Panc1 (cell line): ENCODE measurements at regions not wholly inside any gene's neighbourhood (a gene's known extent, or its start where the extent isn't known, plus 50 kb on each side); places are given as distances from the start of the nearest gene placed in this dataset.

Experiments
- ATAC-seq: fragments of 200-7000 bp; cut with Tn5 transposase; 2 replicates; pipeline ENCODE4 v1.9.1; 2020; ENCODE audit warnings: mild to moderate bottlenecking, moderate library complexity
- BruUV-seq: library from RNA; stranded (reverse); fragments of 400-500 nt; replicated peaks from 2 replicates; lab custom pipeline; 2021; lab: Mats Ljungman, UMichigan
- CTCF ChIA-PET: fragments of 300-600 bp; sonication (Branson Sonifier 250); formaldehyde crosslinking; loops from one replicate; lab custom pipeline; 2022; ENCODE audit warnings: antibody characterized with exemption; lab: Charles Lee
- POLR2A ChIA-PET: fragments of 300-600 bp; sonication (Branson Sonifier 250); formaldehyde crosslinking; loops from one replicate; lab custom pipeline; 2022; ENCODE audit warnings: antibody characterized with exemption; lab: Charles Lee
- DNase-seq: peaks from one replicate; pipeline ENCODE4 v3.0.0-alpha.2; 2010; ENCODE audit warnings: low read depth, low spot score
- H3K27ac ChIP-seq: 2 replicates; pipeline ENCODE4 v1.5.1; 2011; ENCODE audit warnings: mild to moderate bottlenecking, low read length, inconsistent platforms
- H3K27me3 ChIP-seq: fragments of 200-500 bp; sonication (Bioruptor generic); 2 replicates; pipeline ENCODE4 v1.6.0; 2014; ENCODE audit warnings: low read length, inconsistent platforms; ENCODE audit not compliant: control insufficient read depth, insufficient read depth
- H3K36me3 ChIP-seq: fragments of 200-500 bp; sonication (Bioruptor generic); 2 replicates; pipeline ENCODE4 v1.5.1; 2014; ENCODE audit warnings: inconsistent platforms, mild to moderate bottlenecking, low read length, moderate library complexity; ENCODE audit not compliant: control insufficient read depth, insufficient read depth
- H3K4me1 ChIP-seq: 2 replicates; pipeline ENCODE4 v1.5.1; 2011; ENCODE audit warnings: inconsistent platforms, mild to moderate bottlenecking, low read length, moderate library complexity; ENCODE audit not compliant: control insufficient read depth, insufficient read depth
- H3K4me3 ChIP-seq, 2 experiments: 2 replicates each; pipeline ENCODE4 v1.5.1; 2011 to 2012; ENCODE audit warnings: low read depth in 2 of 2, low read length in 2 of 2, mild to moderate bottlenecking in 2 of 2, inconsistent platforms in 1 of 2, moderate library complexity in 1 of 2
- H3K9me3 ChIP-seq: fragments of 200-500 bp; sonication (Bioruptor generic); 2 replicates; pipeline ENCODE4 v1.5.1; 2014; ENCODE audit warnings: low read depth, mild to moderate bottlenecking, inconsistent platforms, low read length, moderate library complexity; ENCODE audit not compliant: control insufficient read depth, insufficient read depth
- POLR2AphosphoS5 ChIP-seq: IDR thresholded peaks from 2 replicates; pipeline ENCODE4 v1.6.1; 2012; ENCODE audit warnings: mild to moderate bottlenecking, low read depth, low read length, moderate library complexity
- SIN3A ChIP-seq: IDR thresholded peaks from 2 replicates; pipeline ENCODE4 v1.6.1; 2012; ENCODE audit warnings: low read depth, mild to moderate bottlenecking, low read length, moderate library complexity, borderline replicate concordance; ENCODE audit not compliant: insufficient read depth
- TCF7L2 ChIP-seq: IDR thresholded peaks from 2 replicates; pipeline ENCODE4 v1.6.1; 2011; ENCODE audit warnings: mild to moderate bottlenecking, low read depth, low read length, inconsistent platforms
- in situ Hi-C: cut with HindIII; loops from 2 replicates; pipeline ENCODE4 v1.10.0; 2016; ENCODE audit warnings: low sequenced_read_pairs, low pct_unique_long_range_greater_than_20kb
- intact Hi-C: fragments of 100-400 bp; cut with micrococcal nuclease; formaldehyde crosslinking; loops from one replicate; pipeline ENCODE4 v1.10.0; 2022; ENCODE audit not compliant: unreplicated experiment
- TF ChIP-seq, protein P1 (sequence below): fragments of 450-650 bp; IDR thresholded peaks from 2 replicates; pipeline ENCODE4 v1.5.1; 2017; ENCODE audit warnings: mild to moderate bottlenecking
- TF ChIP-seq, protein P2 (sequence below), 2 experiments: IDR thresholded peaks; 2 replicates each; pipeline ENCODE4 v1.6.1; 2011 to 2012; ENCODE audit warnings: low read depth in 2 of 2, control low read depth in 1 of 2, low read length in 1 of 2, mild to moderate bottlenecking in 1 of 2, moderate library complexity in 1 of 2; ENCODE audit not compliant: insufficient read depth in 1 of 2

DNA sequence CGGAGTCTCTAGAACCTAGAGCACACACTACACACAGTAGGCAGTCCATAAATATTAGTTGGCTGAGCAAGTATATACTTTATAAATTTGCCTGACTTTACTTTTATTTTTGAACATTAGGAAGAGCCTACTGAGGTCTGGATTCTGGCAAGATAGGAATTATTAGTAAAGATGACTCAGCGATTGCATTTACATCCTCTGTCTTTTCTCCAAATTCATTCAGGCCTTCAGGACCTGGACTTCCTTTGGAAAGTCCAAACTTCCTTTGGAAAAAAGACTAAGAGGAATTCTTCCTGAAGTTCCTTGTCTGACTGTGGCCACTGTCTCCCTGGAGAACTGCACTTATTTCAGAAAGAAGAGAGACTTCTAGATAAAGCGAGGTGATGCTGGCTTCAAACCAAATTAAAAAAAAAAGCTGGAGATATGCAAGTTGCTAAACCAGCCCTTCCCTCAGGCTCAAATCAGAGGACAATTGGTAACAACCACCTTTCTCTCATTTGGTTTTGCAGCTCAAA, 251.3 kb downstream of the GAS1 start:
- in situ Hi-C loops (no loop called here), intact Hi-C loops (no loop called here)
- H3K36me3 ChIP-seq: no peaks in the 10 kb centered on the region
- ChIA-PET CTCF (interaction anchor here (0.7 kb wide), 1 partner anchor 519 kb away, joined by 5 read pairs; no protein-coding TSS in a partner anchor), POLR2A (no interaction called here)
- BruUV-seq: no TSS peak
- TF ChIP-seq POLR2AphosphoS5 (no peak), SIN3A (no peak), TCF7L2 (no peak)
- TF ChIP-seq, protein P1, sequence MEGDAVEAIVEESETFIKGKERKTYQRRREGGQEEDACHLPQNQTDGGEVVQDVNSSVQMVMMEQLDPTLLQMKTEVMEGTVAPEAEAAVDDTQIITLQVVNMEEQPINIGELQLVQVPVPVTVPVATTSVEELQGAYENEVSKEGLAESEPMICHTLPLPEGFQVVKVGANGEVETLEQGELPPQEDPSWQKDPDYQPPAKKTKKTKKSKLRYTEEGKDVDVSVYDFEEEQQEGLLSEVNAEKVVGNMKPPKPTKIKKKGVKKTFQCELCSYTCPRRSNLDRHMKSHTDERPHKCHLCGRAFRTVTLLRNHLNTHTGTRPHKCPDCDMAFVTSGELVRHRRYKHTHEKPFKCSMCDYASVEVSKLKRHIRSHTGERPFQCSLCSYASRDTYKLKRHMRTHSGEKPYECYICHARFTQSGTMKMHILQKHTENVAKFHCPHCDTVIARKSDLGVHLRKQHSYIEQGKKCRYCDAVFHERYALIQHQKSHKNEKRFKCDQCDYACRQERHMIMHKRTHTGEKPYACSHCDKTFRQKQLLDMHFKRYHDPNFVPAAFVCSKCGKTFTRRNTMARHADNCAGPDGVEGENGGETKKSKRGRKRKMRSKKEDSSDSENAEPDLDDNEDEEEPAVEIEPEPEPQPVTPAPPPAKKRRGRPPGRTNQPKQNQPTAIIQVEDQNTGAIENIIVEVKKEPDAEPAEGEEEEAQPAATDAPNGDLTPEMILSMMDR: no peak
- TF ChIP-seq, protein P2, sequence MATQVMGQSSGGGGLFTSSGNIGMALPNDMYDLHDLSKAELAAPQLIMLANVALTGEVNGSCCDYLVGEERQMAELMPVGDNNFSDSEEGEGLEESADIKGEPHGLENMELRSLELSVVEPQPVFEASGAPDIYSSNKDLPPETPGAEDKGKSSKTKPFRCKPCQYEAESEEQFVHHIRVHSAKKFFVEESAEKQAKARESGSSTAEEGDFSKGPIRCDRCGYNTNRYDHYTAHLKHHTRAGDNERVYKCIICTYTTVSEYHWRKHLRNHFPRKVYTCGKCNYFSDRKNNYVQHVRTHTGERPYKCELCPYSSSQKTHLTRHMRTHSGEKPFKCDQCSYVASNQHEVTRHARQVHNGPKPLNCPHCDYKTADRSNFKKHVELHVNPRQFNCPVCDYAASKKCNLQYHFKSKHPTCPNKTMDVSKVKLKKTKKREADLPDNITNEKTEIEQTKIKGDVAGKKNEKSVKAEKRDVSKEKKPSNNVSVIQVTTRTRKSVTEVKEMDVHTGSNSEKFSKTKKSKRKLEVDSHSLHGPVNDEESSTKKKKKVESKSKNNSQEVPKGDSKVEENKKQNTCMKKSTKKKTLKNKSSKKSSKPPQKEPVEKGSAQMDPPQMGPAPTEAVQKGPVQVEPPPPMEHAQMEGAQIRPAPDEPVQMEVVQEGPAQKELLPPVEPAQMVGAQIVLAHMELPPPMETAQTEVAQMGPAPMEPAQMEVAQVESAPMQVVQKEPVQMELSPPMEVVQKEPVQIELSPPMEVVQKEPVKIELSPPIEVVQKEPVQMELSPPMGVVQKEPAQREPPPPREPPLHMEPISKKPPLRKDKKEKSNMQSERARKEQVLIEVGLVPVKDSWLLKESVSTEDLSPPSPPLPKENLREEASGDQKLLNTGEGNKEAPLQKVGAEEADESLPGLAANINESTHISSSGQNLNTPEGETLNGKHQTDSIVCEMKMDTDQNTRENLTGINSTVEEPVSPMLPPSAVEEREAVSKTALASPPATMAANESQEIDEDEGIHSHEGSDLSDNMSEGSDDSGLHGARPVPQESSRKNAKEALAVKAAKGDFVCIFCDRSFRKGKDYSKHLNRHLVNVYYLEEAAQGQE (IDR thresholded peaks at IDR 0.05; ENCODE audit: insufficient read depth in 1 of 2, low read depth in 2 of 2, low read length in 1 of 2): no peak
- no peak overlapping the region for H3K27ac ChIP-seq
- no peak for ATAC-seq
- no peak overlapping the region for H3K4me3 ChIP-seq
- no peaks in the 10 kb centered on the region for H3K4me1 ChIP-seq
- H3K9me3 ChIP-seq: no peaks in the 10 kb centered on the region
- no peaks in the 10 kb centered on the region for H3K27me3 ChIP-seq
- no peak for DNase-seq

DNA sequence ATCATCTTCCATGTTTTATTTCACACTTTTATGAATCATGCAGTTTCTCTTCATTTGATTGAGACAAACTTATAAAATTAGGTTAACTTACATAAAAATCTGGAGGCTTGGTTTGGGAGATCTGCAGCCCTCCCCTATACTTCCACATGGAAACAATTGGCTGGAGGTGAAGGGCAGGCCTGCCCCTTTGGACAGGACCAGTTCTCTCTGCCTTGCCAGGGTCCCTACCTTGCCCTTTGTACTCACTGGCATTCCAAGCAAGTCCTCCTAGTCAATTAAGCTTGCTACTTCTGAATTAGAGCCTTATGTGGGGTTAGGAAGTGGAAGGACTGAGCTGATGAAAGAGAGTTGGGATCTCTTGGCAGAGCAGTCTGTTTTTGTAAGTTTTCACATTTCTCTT, 257.3 kb downstream of the GAS1 start:
- Histone ChIP-seq H3K4me1 (no peaks in the 10 kb centered on the region), H3K4me3 (no peak overlapping the region), H3K27ac (no peak overlapping the region), H3K27me3 (no peaks in the 10 kb centered on the region), H3K36me3 (no peaks in the 10 kb centered on the region), H3K9me3 (no peaks in the 10 kb centered on the region)
- ATAC-seq (no peak), DNase-seq (no peak)
- TF ChIP-seq POLR2AphosphoS5: no peak
- no peak for TF ChIP-seq SIN3A
- TF ChIP-seq, protein P2 (IDR thresholded peaks at IDR 0.05; ENCODE audit: insufficient read depth in 1 of 2, low read depth in 2 of 2, low read length in 1 of 2): no peak
- no TSS peak for BruUV-seq
- in situ Hi-C loops (no loop called here), intact Hi-C loops (no loop called here)
- POLR2A ChIA-PET: no interaction called here
- CTCF ChIA-PET: no interaction called here
